Prostate gland (tissue), 2 donors: ENCODE measurements at regions not wholly inside any gene's neighbourhood (a gene's known extent, or its start where the extent isn't known, plus 50 kb on each side); places are given as distances from the start of the nearest gene placed in this dataset.

Experiments used
- CTCF ChIP-seq, 4 experiments: fragments of 200-600 bp in 2 of 4; fragments of 450-650 bp in 2 of 4; sonication (generic) in 2 of 4; IDR thresholded peaks; 1 replicate in 3 of 4; 2 replicates in 1 of 4; pipeline ENCODE4 v1.5.1; 2016 to 2019; ENCODE audit warnings: antibody characterized with exemption in 4 of 4, mild to moderate bottlenecking in 2 of 4, moderate library complexity in 2 of 4
- POLR2A ChIP-seq: fragments of 450-650 bp; IDR thresholded peaks from one replicate; pipeline ENCODE4 v1.6.1; 2016; ENCODE audit warnings: antibody characterized with exemption, mild to moderate bottlenecking
- POLR2AphosphoS5 ChIP-seq: sonication (generic); formaldehyde crosslinking; IDR thresholded peaks from one replicate; pipeline ENCODE4 v1.6.1; 2017; ENCODE audit warnings: antibody characterized with exemption

- no peak for TF ChIP-seq CTCF (IDR thresholded peaks at IDR 0.05)
- TF ChIP-seq POLR2A: no peak
- no peak for TF ChIP-seq POLR2AphosphoS5
Measured at GRCh38 chr3:188051801-188052168, 102.2 kb upstream of the LPP start.
